Kidney (tissue), 13 donors: ENCODE measurements at regions not wholly inside any gene's neighbourhood (a gene's known extent, or its start where the extent isn't known, plus 50 kb on each side); places are given as distances from the start of the nearest gene placed in this dataset.

Experiments
- DNase-seq, 5 donors: peaks; one replicate each; pipeline ENCODE4 v3.0.0-alpha.2; 2013 to 2020
- FAIRE-seq: peaks from 2 replicates; lab custom pipeline; 2012; peaks lifted over from hg19 to GRCh38; lab: Jason Lieb, UNC
- H3K27ac ChIP-seq, 2 donors: one replicate each; pipeline ENCODE4 v1.7.0; 2013; ENCODE audit warnings: low read depth in 2 of 2, low read length in 2 of 2, inconsistent platforms in 1 of 2
- H3K27me3 ChIP-seq: one replicate; pipeline ENCODE4 v1.7.1; 2013; ENCODE audit warnings: low read length, inconsistent platforms; ENCODE audit not compliant: control insufficient read depth, insufficient read depth
- H3K36me3 ChIP-seq, 3 donors: one replicate each; pipeline versions ENCODE4 v1.7.0 to v1.7.1; 2013; ENCODE audit warnings: low read length in 3 of 3, control low read depth in 1 of 3, inconsistent platforms in 1 of 3; ENCODE audit not compliant: insufficient read depth in 3 of 3, control insufficient read depth in 2 of 3
- H3K4me1 ChIP-seq, 3 donors: one replicate each; pipeline versions ENCODE4 v1.7.0 to v1.7.1; 2013; ENCODE audit warnings: low read length in 3 of 3, inconsistent platforms in 1 of 3, low read depth in 1 of 3; ENCODE audit not compliant: control insufficient read depth in 2 of 3, insufficient read depth in 2 of 3
- H3K4me3 ChIP-seq, 3 donors: one replicate each; pipeline versions ENCODE4 v1.7.0 to v1.8.1; 2013; ENCODE audit warnings: low read length in 3 of 3, control low read depth in 1 of 3, inconsistent platforms in 1 of 3
- H3K9ac ChIP-seq, 3 donors: one replicate each; pipeline versions ENCODE4 v1.7.0 to v1.7.1; 2013; ENCODE audit warnings: low read length in 3 of 3, control low read depth in 1 of 3, inconsistent platforms in 1 of 3
- H3K9me3 ChIP-seq, 3 donors: one replicate each; pipeline versions ENCODE4 v1.7.0 to v1.7.1; 2013; ENCODE audit warnings: low read length in 3 of 3, control low read depth in 1 of 3, inconsistent platforms in 1 of 3; ENCODE audit not compliant: control insufficient read depth in 2 of 3, insufficient read depth in 1 of 3
- intact Hi-C: fragments of 100-400 bp; cut with DNase I; formaldehyde crosslinking; loops from one replicate; pipeline ENCODE4 v1.11.1; 2022
- TF ChIP-seq, protein P1 (sequence below): IDR thresholded peaks from 3 replicates; pipeline ENCODE4 v1.5.1; 2012; ENCODE audit warnings: mild to moderate bottlenecking, moderate library complexity, borderline replicate concordance; ENCODE audit not compliant: insufficient read depth; ENCODE audit errors: extremely low read depth
- donor health status: control.
- donor health status: control.
- donor health status: control.
- donor health status: control.
- donor health status: control.
- donor health status: DM: yes; HTN: yes; CAD: no.
- donor health status: Normal renal cell carcinoma (clear cell type).

DNA sequence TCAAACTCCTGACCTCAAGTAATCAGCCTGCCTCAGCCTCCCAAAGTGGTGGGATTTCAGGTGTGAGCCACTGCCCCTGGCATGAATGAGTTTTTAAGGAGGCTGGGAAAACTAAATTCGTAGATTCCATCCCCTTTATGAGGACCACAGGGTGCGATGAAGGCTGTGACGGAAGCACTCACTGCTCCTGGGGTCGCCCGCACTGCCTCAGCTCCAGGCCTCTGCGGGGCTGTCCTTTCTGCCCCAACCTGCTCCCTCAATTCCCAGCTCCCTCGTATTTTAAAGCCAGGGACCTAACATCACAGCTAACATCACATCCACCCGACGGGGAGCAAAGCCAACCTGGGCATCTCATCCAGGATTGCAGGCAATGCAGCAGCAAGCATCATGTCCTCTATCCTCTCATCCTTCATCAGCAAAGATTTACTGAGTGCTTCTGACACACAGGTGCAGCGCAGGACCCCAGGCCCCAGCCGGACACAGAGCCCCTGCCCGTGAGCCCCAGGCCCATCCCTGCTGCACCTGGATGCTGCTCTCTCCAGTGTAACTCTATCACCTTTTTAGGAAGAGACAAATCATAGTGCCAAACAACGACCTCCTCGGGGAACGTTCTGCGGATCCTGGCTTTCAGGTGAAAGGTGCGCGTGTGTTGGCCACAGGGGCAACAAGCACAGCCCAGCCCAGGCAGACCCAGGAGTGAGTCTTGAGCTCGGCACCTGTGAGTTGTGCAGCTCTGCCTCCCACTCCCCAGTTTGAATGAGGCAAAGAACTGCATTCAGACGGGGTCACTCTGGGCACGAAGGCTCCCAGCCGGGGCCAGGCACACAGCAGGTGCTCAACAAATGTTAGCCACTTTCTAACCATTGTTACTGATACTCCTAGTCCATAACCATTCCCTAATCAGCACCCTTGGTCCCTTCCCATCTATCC, 134.3 kb downstream of the CRYBB2 start:
- DNase-seq: peak in 2 of 5 donors; percentile 5 to 34
- intact Hi-C loops: no loop called here
- Histone ChIP-seq H3K4me3 (no peak overlapping the region), H3K4me1 (no peaks in the 10 kb centered on the region), H3K27ac (no peak overlapping the region), H3K9ac (no peak overlapping the region), H3K27me3 (no peaks in the 10 kb centered on the region), H3K36me3 (peaks cover 0 to 37% (median 29%) of the 10 kb centered on the region in 3 donors), H3K9me3 (no peaks in the 10 kb centered on the region)
- TF ChIP-seq, protein P1, sequence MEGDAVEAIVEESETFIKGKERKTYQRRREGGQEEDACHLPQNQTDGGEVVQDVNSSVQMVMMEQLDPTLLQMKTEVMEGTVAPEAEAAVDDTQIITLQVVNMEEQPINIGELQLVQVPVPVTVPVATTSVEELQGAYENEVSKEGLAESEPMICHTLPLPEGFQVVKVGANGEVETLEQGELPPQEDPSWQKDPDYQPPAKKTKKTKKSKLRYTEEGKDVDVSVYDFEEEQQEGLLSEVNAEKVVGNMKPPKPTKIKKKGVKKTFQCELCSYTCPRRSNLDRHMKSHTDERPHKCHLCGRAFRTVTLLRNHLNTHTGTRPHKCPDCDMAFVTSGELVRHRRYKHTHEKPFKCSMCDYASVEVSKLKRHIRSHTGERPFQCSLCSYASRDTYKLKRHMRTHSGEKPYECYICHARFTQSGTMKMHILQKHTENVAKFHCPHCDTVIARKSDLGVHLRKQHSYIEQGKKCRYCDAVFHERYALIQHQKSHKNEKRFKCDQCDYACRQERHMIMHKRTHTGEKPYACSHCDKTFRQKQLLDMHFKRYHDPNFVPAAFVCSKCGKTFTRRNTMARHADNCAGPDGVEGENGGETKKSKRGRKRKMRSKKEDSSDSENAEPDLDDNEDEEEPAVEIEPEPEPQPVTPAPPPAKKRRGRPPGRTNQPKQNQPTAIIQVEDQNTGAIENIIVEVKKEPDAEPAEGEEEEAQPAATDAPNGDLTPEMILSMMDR: no peak
- no peak for FAIRE-seq

- Histone ChIP-seq H3K9ac (no peak overlapping the region), H3K36me3 (peaks cover 0 to 38% (median 30%) of the 10 kb centered on the region in 3 donors), H3K9me3 (no peaks in the 10 kb centered on the region), H3K4me1 (no peaks in the 10 kb centered on the region), H3K27ac (no peak overlapping the region), H3K27me3 (no peaks in the 10 kb centered on the region), H3K4me3 (no peak overlapping the region)
- no peak for FAIRE-seq
- DNase-seq: peak in 1 of 5 donors; percentile 68
- intact Hi-C loops: no loop called here
- TF ChIP-seq, protein P1: no peak
Observed at GRCh38 chr22:25354456-25354855, 135.0 kb downstream of the CRYBB2 start.

GRCh38 chr22:25357132-25357455, 137.7 kb downstream of the CRYBB2 start:
- TF ChIP-seq, protein P1: no peak
- FAIRE-seq (no peak), DNase-seq (peak in 1 of 5 donors; percentile 58)
- Histone ChIP-seq H3K4me3 (no peak overlapping the region), H3K27ac (no peak overlapping the region), H3K9ac (no peak overlapping the region), H3K4me1 (no peaks in the 10 kb centered on the region), H3K9me3 (no peaks in the 10 kb centered on the region), H3K27me3 (no peaks in the 10 kb centered on the region), H3K36me3 (peaks cover 0 to 33% (median 29%) of the 10 kb centered on the region in 3 donors)
- intact Hi-C loops: no loop called here
